ENCODE measurements at regions not wholly inside any gene's neighbourhood (a gene's known extent, or its start where the extent isn't known, plus 50 kb on each side); places are given as distances from the start of the nearest gene placed in this dataset.

GRCh38 chr6:6891949-6892461, 215.8 kb upstream of the RREB1 start:
- DNase-seq (ENCODE audit: low read depth, low spot score): no peak
- TF ChIP-seq, protein P1, sequence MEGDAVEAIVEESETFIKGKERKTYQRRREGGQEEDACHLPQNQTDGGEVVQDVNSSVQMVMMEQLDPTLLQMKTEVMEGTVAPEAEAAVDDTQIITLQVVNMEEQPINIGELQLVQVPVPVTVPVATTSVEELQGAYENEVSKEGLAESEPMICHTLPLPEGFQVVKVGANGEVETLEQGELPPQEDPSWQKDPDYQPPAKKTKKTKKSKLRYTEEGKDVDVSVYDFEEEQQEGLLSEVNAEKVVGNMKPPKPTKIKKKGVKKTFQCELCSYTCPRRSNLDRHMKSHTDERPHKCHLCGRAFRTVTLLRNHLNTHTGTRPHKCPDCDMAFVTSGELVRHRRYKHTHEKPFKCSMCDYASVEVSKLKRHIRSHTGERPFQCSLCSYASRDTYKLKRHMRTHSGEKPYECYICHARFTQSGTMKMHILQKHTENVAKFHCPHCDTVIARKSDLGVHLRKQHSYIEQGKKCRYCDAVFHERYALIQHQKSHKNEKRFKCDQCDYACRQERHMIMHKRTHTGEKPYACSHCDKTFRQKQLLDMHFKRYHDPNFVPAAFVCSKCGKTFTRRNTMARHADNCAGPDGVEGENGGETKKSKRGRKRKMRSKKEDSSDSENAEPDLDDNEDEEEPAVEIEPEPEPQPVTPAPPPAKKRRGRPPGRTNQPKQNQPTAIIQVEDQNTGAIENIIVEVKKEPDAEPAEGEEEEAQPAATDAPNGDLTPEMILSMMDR (IDR thresholded peaks at IDR 0.05; ENCODE audit: insufficient read depth, low read length, missing control alignments): no peak
- ChIA-PET CTCF (interaction anchor here (1.4 kb wide), 1 partner anchor 22 kb away, joined by 3 read pairs; no protein-coding TSS in a partner anchor), POLR2A (no interaction called here)
- no peak overlapping the region for H3K4me3 ChIP-seq (ENCODE audit: low read depth, low read length)

DNA sequence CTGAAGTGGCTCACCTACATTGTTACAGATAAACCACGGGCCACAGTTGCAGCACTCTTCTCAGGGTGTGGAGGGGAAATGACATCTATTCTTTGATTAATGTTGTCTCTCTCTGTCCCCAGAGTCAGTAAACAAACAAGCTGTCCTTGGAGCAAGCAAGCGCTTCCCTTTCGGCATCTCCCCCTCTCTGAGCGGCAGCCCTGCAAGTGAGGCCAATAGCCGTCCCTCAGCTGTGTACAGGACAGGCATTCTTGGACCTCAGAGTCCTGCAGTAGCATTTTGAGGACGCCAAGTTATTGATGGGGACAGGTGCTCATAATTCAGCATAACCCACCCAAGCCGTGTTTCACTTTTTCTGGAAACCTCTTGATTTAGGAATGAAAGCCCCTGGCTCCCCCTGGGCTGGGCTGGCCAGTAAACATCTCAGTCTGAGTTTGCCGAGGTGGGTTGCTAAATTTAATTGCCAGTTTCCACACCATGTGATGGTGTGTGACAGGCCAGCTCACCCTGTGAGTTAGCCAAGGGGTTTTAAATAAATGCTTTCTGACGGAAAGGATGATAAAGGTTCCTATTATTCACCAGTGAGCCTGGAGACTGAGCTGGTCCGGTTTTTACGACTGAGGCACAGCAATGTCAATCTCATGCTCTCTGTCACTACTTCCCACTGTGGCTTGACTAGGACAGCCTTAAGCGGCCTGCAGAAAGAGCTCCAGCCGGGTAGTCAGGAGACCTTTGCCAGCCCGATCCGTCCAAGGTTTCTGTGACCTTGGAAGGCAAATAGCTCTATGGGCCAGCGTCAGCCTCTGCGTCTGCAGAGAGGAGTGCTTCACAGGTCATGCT, 214.8 kb upstream of the RREB1 start:
- no peak overlapping the region for H3K4me3 ChIP-seq (ENCODE audit: low read depth, low read length)
- TF ChIP-seq, protein P1 (IDR thresholded peaks at IDR 0.05; ENCODE audit: insufficient read depth, low read length, missing control alignments): no peak
- no peak for DNase-seq (ENCODE audit: low read depth, low spot score)
- ChIA-PET CTCF (interaction anchor here (1.4 kb wide), 1 partner anchor 21 kb away, joined by 3 read pairs; no protein-coding TSS in a partner anchor), POLR2A (no interaction called here)

GRCh38 chr6:6893701-6894100, 214.1 kb upstream of the RREB1 start:
- no peak for DNase-seq (ENCODE audit: low read depth, low spot score)
- POLR2A ChIA-PET: no interaction called here
- CTCF ChIA-PET: no interaction called here

GRCh38 chr6:6895929-6896328, 211.8 kb upstream of the RREB1 start:
- TF ChIP-seq, protein P1 (IDR thresholded peaks at IDR 0.05; ENCODE audit: insufficient read depth, low read length, missing control alignments): no peak
- CTCF ChIA-PET: no interaction called here
- DNase-seq (ENCODE audit: low read depth, low spot score): no peak
- POLR2A ChIA-PET: no interaction called here
- H3K4me3 ChIP-seq (ENCODE audit: low read depth, low read length): no peak overlapping the region

More at GRCh38 chr6:6893701-6894100, 214.1 kb upstream of the RREB1 start:
- TF ChIP-seq, protein P1 (IDR thresholded peaks at IDR 0.05; ENCODE audit: insufficient read depth, low read length, missing control alignments): no peak
- H3K4me3 ChIP-seq (ENCODE audit: low read depth, low read length): no peak overlapping the region

- no peak overlapping the region for H3K4me3 ChIP-seq (ENCODE audit: low read depth, low read length)
- CTCF ChIA-PET: no interaction called here
- no peak for DNase-seq (ENCODE audit: low read depth, low spot score)
- TF ChIP-seq, protein P1 (IDR thresholded peaks at IDR 0.05; ENCODE audit: insufficient read depth, low read length, missing control alignments): no peak
- POLR2A ChIA-PET: no interaction called here
Measured at GRCh38 chr6:6897140-6897539, 210.6 kb upstream of the RREB1 start.

- H3K4me3 ChIP-seq (ENCODE audit: low read depth, low read length): no peak overlapping the region
- no peak for DNase-seq (ENCODE audit: low read depth, low spot score)
- TF ChIP-seq, protein P1 (IDR thresholded peaks at IDR 0.05; ENCODE audit: insufficient read depth, low read length, missing control alignments): no peak
- ChIA-PET CTCF (no interaction called here), POLR2A (no interaction called here)
Measured at GRCh38 chr6:6900569-6901204, 207.1 kb upstream of the RREB1 start.

Measured in AG04449 (cell line).